HCT116 (cell line): ENCODE measurements at regions not wholly inside any gene's neighbourhood (a gene's known extent, or its start where the extent isn't known, plus 50 kb on each side); places are given as distances from the start of the nearest gene placed in this dataset.

Experiments used
- EZH2phosphoT487 ChIP-seq: fragments of 200-600 bp; IDR thresholded peaks from 2 replicates; pipeline ENCODE4 v1.6.1; 2018; ENCODE audit warnings: antibody characterized with exemption, borderline replicate concordance
- MAX ChIP-seq: IDR thresholded peaks from 2 replicates; pipeline ENCODE4 v1.6.1; 2012
- POLR2A ChIP-seq: IDR thresholded peaks from 2 replicates; pipeline ENCODE4 v1.7.0; 2011; ENCODE audit warnings: borderline replicate concordance; ENCODE audit not compliant: insufficient read depth, insufficient read length; ENCODE audit errors: extremely low read depth
- RAD21 ChIP-seq: IDR thresholded peaks from 2 replicates; pipeline ENCODE4 v1.6.1; 2012; ENCODE audit warnings: low read depth, mild to moderate bottlenecking
- SP1 ChIP-seq: IDR thresholded peaks from 2 replicates; pipeline ENCODE4 v1.6.1; 2012; ENCODE audit warnings: low read depth
- SRF ChIP-seq: IDR thresholded peaks from 2 replicates; pipeline ENCODE4 v1.6.1; 2012; ENCODE audit warnings: low read depth
- TCF7L2 ChIP-seq: IDR thresholded peaks from 2 replicates; pipeline ENCODE4 v1.7.0; 2011; ENCODE audit warnings: borderline replicate concordance, inconsistent platforms; ENCODE audit not compliant: insufficient read depth, insufficient read length; ENCODE audit errors: extremely low read depth
- ZBTB33 ChIP-seq: IDR thresholded peaks from 2 replicates; pipeline ENCODE4 v1.6.1; 2011; ENCODE audit warnings: mild to moderate bottlenecking, low read length, moderate library complexity; ENCODE audit not compliant: insufficient replicate concordance; ENCODE audit errors: extremely low read depth
- ZFX ChIP-seq: fragments of 450-650 bp; IDR thresholded peaks from 2 replicates; pipeline ENCODE4 v1.6.1; 2017
- TF ChIP-seq, protein P1 (sequence below), 3 experiments: fragments of 200-600 bp in 1 of 3; sonication (generic) in 1 of 3; IDR thresholded peaks in 2 of 3; conservative IDR thresholded peaks in 1 of 3; 2 replicates each; pipeline ENCODE4 v1.5.1; 2012 to 2017; ENCODE audit warnings: low read depth in 2 of 3, low read length in 2 of 3, antibody characterized with exemption in 1 of 3, borderline replicate concordance in 1 of 3, control low read depth in 1 of 3, mild to moderate bottlenecking in 1 of 3, mixed read lengths in 1 of 3, mixed run types in 1 of 3, moderate library complexity in 1 of 3; ENCODE audit not compliant: insufficient read depth in 1 of 3

GRCh38 chr13:111917086-111917485 is 149.9 kb upstream of the SOX1 start:
- no peak for TF ChIP-seq POLR2A
- TF ChIP-seq SRF = no peak
- TF ChIP-seq, protein P1, sequence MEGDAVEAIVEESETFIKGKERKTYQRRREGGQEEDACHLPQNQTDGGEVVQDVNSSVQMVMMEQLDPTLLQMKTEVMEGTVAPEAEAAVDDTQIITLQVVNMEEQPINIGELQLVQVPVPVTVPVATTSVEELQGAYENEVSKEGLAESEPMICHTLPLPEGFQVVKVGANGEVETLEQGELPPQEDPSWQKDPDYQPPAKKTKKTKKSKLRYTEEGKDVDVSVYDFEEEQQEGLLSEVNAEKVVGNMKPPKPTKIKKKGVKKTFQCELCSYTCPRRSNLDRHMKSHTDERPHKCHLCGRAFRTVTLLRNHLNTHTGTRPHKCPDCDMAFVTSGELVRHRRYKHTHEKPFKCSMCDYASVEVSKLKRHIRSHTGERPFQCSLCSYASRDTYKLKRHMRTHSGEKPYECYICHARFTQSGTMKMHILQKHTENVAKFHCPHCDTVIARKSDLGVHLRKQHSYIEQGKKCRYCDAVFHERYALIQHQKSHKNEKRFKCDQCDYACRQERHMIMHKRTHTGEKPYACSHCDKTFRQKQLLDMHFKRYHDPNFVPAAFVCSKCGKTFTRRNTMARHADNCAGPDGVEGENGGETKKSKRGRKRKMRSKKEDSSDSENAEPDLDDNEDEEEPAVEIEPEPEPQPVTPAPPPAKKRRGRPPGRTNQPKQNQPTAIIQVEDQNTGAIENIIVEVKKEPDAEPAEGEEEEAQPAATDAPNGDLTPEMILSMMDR (IDR thresholded peaks at IDR 0.05 in 2 of 3, conservative IDR thresholded peaks at IDR 0.05 in 1 of 3; ENCODE audit: borderline replicate concordance in 1 of 3, insufficient read depth in 1 of 3, low read depth in 2 of 3, low read length in 2 of 3) = no peak
- TF ChIP-seq SP1 = no peak
- no peak for TF ChIP-seq ZFX
- TF ChIP-seq RAD21 = no peak
- no peak for TF ChIP-seq EZH2phosphoT487
- no peak for TF ChIP-seq ZBTB33
- TF ChIP-seq TCF7L2 = no peak
- no peak for TF ChIP-seq MAX
